Neuronal stem cell (in vitro differentiated cells): ENCODE measurements at regions not wholly inside any gene's neighbourhood (a gene's known extent, or its start where the extent isn't known, plus 50 kb on each side); places are given as distances from the start of the nearest gene placed in this dataset.

Experiments used
- DNase-seq: peaks from one replicate; pipeline ENCODE4 v3.0.0-alpha.2; 2013; ENCODE audit warnings: low spot score
- H2AFZ ChIP-seq: one replicate; pipeline ENCODE4 v1.6.1; 2013; ENCODE audit warnings: mild to moderate bottlenecking, low read length, inconsistent platforms
- H2AK5ac ChIP-seq: 2 replicates; pipeline ENCODE4 v1.6.1; 2013; ENCODE audit warnings: low read depth, mild to moderate bottlenecking, inconsistent platforms, low read length, moderate library complexity, mixed read lengths
- H2BK120ac ChIP-seq: 2 replicates; pipeline ENCODE4 v1.6.1; 2013; ENCODE audit warnings: low read depth, mild to moderate bottlenecking, inconsistent platforms, low read length, moderate library complexity, mixed read lengths
- H2BK12ac ChIP-seq: one replicate; pipeline ENCODE4 v1.6.1; 2013; ENCODE audit warnings: low read length, inconsistent platforms
- H2BK15ac ChIP-seq: 2 replicates; pipeline ENCODE4 v1.6.1; 2013; ENCODE audit warnings: mild to moderate bottlenecking, low read length, inconsistent platforms, mixed read lengths
- H2BK5ac ChIP-seq: one replicate; pipeline ENCODE4 v1.6.1; 2013; ENCODE audit warnings: inconsistent platforms, mild to moderate bottlenecking, low read length, moderate library complexity
- H3K14ac ChIP-seq: one replicate; pipeline ENCODE4 v1.6.1; 2013; ENCODE audit warnings: low read length, inconsistent platforms
- H3K18ac ChIP-seq: 2 replicates; pipeline ENCODE4 v1.6.1; 2013; ENCODE audit warnings: low read length, inconsistent platforms
- H3K23ac ChIP-seq: 2 replicates; pipeline ENCODE4 v1.6.1; 2013; ENCODE audit warnings: low read depth, mild to moderate bottlenecking, mixed read lengths, low read length, inconsistent platforms; ENCODE audit not compliant: poor library complexity
- H3K27ac ChIP-seq: replicated peaks from 3 replicates; pipeline ENCODE4 v1.5.1; 2013; ENCODE audit warnings: low read length, inconsistent platforms
- H3K27me3 ChIP-seq, 3 experiments: 2 replicates each; pipeline ENCODE4 v1.6.1; 2013; ENCODE audit warnings: low read length in 3 of 3, mild to moderate bottlenecking in 2 of 3, inconsistent platforms in 1 of 3, low read depth in 1 of 3, mixed read lengths in 1 of 3, moderate library complexity in 1 of 3; ENCODE audit not compliant: control insufficient read depth in 3 of 3, insufficient read depth in 3 of 3
- H3K36me3 ChIP-seq, 2 donors: replicated peaks in 1 of 2; 2 replicates each; pipeline ENCODE4 v1.6.1; 2013; ENCODE audit warnings: low read length in 2 of 2; ENCODE audit not compliant: control insufficient read depth in 2 of 2, insufficient read depth in 2 of 2
- H3K4ac ChIP-seq: 2 replicates; pipeline ENCODE4 v1.6.1; 2013; ENCODE audit warnings: inconsistent platforms, mild to moderate bottlenecking, low read length, moderate library complexity
- H3K4me1 ChIP-seq, 2 donors: 1 replicate in 1 of 2; 2 replicates in 1 of 2; pipeline ENCODE4 v1.6.1; 2013; ENCODE audit warnings: low read length in 2 of 2, low read depth in 1 of 2; ENCODE audit not compliant: control insufficient read depth in 2 of 2, insufficient read depth in 1 of 2
- H3K4me2 ChIP-seq: one replicate; pipeline ENCODE4 v1.6.1; 2013; ENCODE audit warnings: mild to moderate bottlenecking, low read length, inconsistent platforms; ENCODE audit not compliant: insufficient read depth, poor library complexity, severe bottlenecking
- H3K4me3 ChIP-seq, 2 donors: 2 replicates each; pipeline ENCODE4 v1.5.1; 2013; ENCODE audit warnings: low read length in 2 of 2, mild to moderate bottlenecking in 2 of 2, inconsistent platforms in 1 of 2, moderate library complexity in 1 of 2
- H3K79me1 ChIP-seq: one replicate; pipeline ENCODE4 v1.6.1; 2013; ENCODE audit warnings: low read depth, mild to moderate bottlenecking, inconsistent platforms, low read length, moderate library complexity
- H3K9ac ChIP-seq: one replicate; pipeline ENCODE4 v1.6.1; 2013; ENCODE audit warnings: mild to moderate bottlenecking, low read depth, low read length, inconsistent platforms; ENCODE audit not compliant: poor library complexity
- H3K9me3 ChIP-seq, 2 donors: replicated peaks in 1 of 2; 2 replicates each; pipeline versions ENCODE3 to v1.6.1; 2013; ENCODE audit warnings: low read length in 2 of 2, mild to moderate bottlenecking in 2 of 2, inconsistent platforms in 1 of 2, low read depth in 1 of 2, mixed read lengths in 1 of 2, moderate library complexity in 1 of 2; ENCODE audit not compliant: control insufficient read depth in 2 of 2, insufficient read depth in 1 of 2
- H4K8ac ChIP-seq: one replicate; pipeline ENCODE4 v1.6.1; 2013; ENCODE audit warnings: low read depth, mild to moderate bottlenecking, inconsistent platforms, low read length, moderate library complexity
- H4K91ac ChIP-seq: one replicate; pipeline ENCODE4 v1.6.1; 2013; ENCODE audit warnings: low read length, low read depth, mild to moderate bottlenecking, inconsistent platforms; ENCODE audit not compliant: poor library complexity
- WGBS, 2 donors: extraction: QIAGEN DNeasy Blood & Tissue Kit; methylation state at CpG; one replicate each; pipeline ENCODE4 v1.1.7; 2013; ENCODE audit warnings: missing lambda C conversion rate in 2 of 2, mixed read lengths in 1 of 2; ENCODE audit not compliant: insufficient read length in 2 of 2, insufficient replicate concordance in 1 of 2; ENCODE audit errors: extremely low coverage in 2 of 2; 5-methylcytosine and 5-hydroxymethylcytosine counted together

DNA sequence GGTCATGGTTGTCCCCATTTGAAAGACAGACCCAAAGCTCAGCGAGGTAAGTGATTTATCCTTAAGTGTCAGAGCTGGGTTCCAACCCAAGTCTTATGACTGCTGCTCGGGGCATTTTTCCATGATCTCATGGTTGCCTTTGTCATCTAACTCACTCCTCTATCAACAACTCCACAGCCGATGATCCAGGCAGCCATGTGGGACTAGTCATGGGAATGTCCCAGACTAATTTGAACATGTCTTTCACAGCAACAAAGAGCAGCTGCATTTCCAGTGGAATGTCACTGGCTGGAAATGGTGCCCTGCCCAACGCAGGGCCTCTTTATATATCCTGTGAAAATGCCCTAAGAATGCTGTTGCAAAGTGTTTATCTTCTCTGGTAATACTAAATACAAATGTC is 284.8 kb upstream of the PPARGC1A start:
- H3K9me3 ChIP-seq: no peaks in the 10 kb centered on the region
- H3K27ac ChIP-seq: no peak overlapping the region
- no peak overlapping the region for H2AFZ ChIP-seq
- no peak overlapping the region for H2BK120ac ChIP-seq
- H2BK12ac ChIP-seq: no peak overlapping the region
- H2AK5ac ChIP-seq: no peak overlapping the region
- no peak for DNase-seq
- no peaks in the 10 kb centered on the region for H3K79me1 ChIP-seq
- WGBS, 2 donors: no CpG with 5 or more reads among the region's 4 CpGs
- no peak overlapping the region for H3K9ac ChIP-seq
- no peak overlapping the region for H3K18ac ChIP-seq
- H3K27me3 ChIP-seq: no peaks in the 10 kb centered on the region
- no peak overlapping the region for H3K4ac ChIP-seq
- no peaks in the 10 kb centered on the region for H3K36me3 ChIP-seq
- H3K4me2 ChIP-seq: no peak overlapping the region
- H2BK5ac ChIP-seq: no peak overlapping the region
- peaks cover 0 to 4% of the 10 kb centered on the region in 2 donors for H3K4me1 ChIP-seq
- no peak overlapping the region for H3K23ac ChIP-seq
- H3K14ac ChIP-seq: no peak overlapping the region
- no peak overlapping the region for H4K91ac ChIP-seq
- no peak overlapping the region for H4K8ac ChIP-seq
- no peak overlapping the region for H3K4me3 ChIP-seq
- no peak overlapping the region for H2BK15ac ChIP-seq

DNA sequence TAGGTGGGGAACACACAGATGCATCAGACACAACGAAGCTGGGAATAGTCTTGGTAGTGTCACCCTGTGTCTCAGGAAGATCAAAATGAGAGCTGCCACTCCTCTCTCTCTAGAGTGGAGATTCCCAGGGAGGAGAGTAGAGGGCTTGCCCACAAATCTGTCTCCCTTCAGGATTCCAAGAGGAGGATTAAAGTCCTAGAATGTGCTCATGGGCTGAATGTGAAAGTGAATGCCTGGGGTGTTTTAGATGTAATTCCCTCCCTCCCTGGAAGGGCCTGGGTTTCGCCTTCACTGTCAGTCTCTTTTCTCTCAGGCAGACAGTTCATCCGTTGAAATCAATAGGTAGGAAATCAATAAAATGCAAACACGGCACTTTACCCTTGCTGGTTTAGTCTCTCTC is 282.6 kb upstream of the PPARGC1A start:
- H2BK120ac ChIP-seq: no peak overlapping the region
- no peaks in the 10 kb centered on the region for H3K36me3 ChIP-seq
- no peak overlapping the region for H2BK12ac ChIP-seq
- no peak overlapping the region for H3K9ac ChIP-seq
- H3K27ac ChIP-seq: no peak overlapping the region
- H3K14ac ChIP-seq: no peak overlapping the region
- no peak overlapping the region for H4K8ac ChIP-seq
- no peak overlapping the region for H4K91ac ChIP-seq
- no peak for DNase-seq
- H3K4me3 ChIP-seq: no peak overlapping the region
- no peak overlapping the region for H3K18ac ChIP-seq
- H2BK15ac ChIP-seq: no peak overlapping the region
- no peak overlapping the region for H2AK5ac ChIP-seq
- no peaks in the 10 kb centered on the region for H3K79me1 ChIP-seq
- no CpG with 5 or more reads among the region's 4 CpGs for WGBS, 2 donors
- no peak overlapping the region for H3K4me2 ChIP-seq
- no peaks in the 10 kb centered on the region for H3K9me3 ChIP-seq
- no peak overlapping the region for H2BK5ac ChIP-seq
- H2AFZ ChIP-seq: no peak overlapping the region
- no peaks in the 10 kb centered on the region for H3K27me3 ChIP-seq
- H3K23ac ChIP-seq: no peak overlapping the region
- no peak overlapping the region for H3K4ac ChIP-seq
- H3K4me1 ChIP-seq: peaks cover 0 to 4% of the 10 kb centered on the region in 2 donors

DNA sequence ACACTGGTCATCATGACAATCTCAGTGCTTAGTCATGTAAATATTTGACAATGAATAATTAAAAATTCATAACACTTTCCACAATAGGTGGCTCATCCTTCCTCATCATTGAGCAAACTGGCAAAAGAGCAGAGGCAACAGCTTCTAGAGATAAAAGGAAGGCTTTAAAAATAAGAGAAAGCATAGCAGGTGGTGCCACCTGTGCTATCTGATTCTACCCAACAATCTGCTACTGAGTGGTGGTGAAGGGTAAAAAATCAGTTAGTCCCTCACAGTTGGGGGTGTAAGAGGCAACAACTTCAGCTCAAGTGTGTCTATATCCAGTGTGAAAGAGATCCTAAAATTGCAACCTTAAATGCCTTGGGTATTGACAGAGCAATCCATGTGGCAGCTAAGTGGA is 280.1 kb upstream of the PPARGC1A start:
- Histone ChIP-seq H3K4ac (no peak overlapping the region), H3K4me1 (peaks cover 0 to 4% of the 10 kb centered on the region in 2 donors), H2BK12ac (no peak overlapping the region), H3K18ac (no peak overlapping the region), H3K79me1 (no peaks in the 10 kb centered on the region), H3K4me3 (no peak overlapping the region), H2AFZ (no peak overlapping the region), H2BK120ac (no peak overlapping the region), H3K36me3 (no peaks in the 10 kb centered on the region), H2BK15ac (no peak overlapping the region), H3K27ac (no peak overlapping the region), H4K8ac (no peak overlapping the region), H3K4me2 (no peak overlapping the region), H3K14ac (no peak overlapping the region), H3K23ac (no peak overlapping the region), H2AK5ac (no peak overlapping the region), H3K9ac (no peak overlapping the region), H4K91ac (no peak overlapping the region), H3K27me3 (no peaks in the 10 kb centered on the region), H2BK5ac (no peak overlapping the region), H3K9me3 (no peaks in the 10 kb centered on the region)
- no peak for DNase-seq

DNA sequence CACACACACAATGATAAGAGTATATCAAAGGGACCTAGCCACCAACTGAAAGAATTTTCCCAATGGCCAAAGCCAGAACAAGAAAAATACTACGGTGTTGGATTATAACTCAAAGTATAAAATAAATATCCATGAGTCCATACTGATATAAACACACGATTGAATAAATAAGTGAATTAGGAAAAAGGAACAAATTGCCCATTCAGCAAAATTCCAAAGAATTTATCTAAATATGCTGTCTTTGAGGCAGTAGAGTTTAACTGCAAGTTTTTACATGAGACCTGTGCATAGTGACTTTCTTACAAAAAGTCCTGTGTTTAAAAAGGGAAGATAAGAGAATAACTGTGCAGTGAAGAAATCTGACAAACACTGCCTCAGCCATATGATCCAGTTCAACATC is 278.8 kb upstream of the PPARGC1A start:
- Histone ChIP-seq H3K9ac (no peak overlapping the region), H2AFZ (no peak overlapping the region), H3K79me1 (no peaks in the 10 kb centered on the region), H3K4me3 (no peak overlapping the region), H3K9me3 (no peaks in the 10 kb centered on the region), H3K27ac (no peak overlapping the region), H3K18ac (no peak overlapping the region), H3K14ac (no peak overlapping the region), H2BK5ac (no peak overlapping the region), H2BK12ac (no peak overlapping the region), H3K23ac (no peak overlapping the region), H4K8ac (no peak overlapping the region), H3K4me2 (no peak overlapping the region), H2AK5ac (no peak overlapping the region), H2BK120ac (no peak overlapping the region), H3K27me3 (no peaks in the 10 kb centered on the region), H3K4ac (no peak overlapping the region), H2BK15ac (no peak overlapping the region), H4K91ac (no peak overlapping the region), H3K36me3 (no peaks in the 10 kb centered on the region), H3K4me1 (peaks cover 0 to 4% of the 10 kb centered on the region in 2 donors)
- no CpG with 5 or more reads among the region's 2 CpGs for WGBS, 2 donors
- no peak for DNase-seq
